ENCODE measurements at regions not wholly inside any gene's neighbourhood (a gene's known extent, or its start where the extent isn't known, plus 50 kb on each side); places are given as distances from the start of the nearest gene placed in this dataset.

GRCh38 chr22:42194953-42195352 is 64.3 kb upstream of the CYP2D6 start:
- ChIA-PET CTCF (no interaction called here), RAD21 (ENCODE audit: low non-redundant PET in 1 of 2, low total read pairs in 2 of 2, uncharacterized antibody in 2 of 2, unreplicated experiment in 2 of 2) (no interaction called here), POLR2A (no interaction called here)
- Histone ChIP-seq H3K9me3 (ENCODE audit: control insufficient read depth in 1 of 2, insufficient read depth in 1 of 2, low read depth in 1 of 2, low read length in 2 of 2) (no peaks in the 10 kb centered on the region), H3K4me2 (ENCODE audit: low read length) (no peak overlapping the region), H4K20me1 (ENCODE audit: insufficient read depth) (no peaks in the 10 kb centered on the region; the same call in 1 of the 2 replicates), H3K79me2 (ENCODE audit: insufficient read depth, low read length) (peaks cover 96% of the 10 kb centered on the region), H3K27ac (ENCODE audit: low read depth, low read length) (no peak overlapping the region), H3K9me2 (ENCODE audit: insufficient read depth) (no peaks in the 10 kb centered on the region), H3K9ac (ENCODE audit: low read length) (no peak overlapping the region), H3K36me3 (ENCODE audit: control insufficient read depth in 1 of 2, insufficient read depth in 2 of 2, low read length in 2 of 2) (no peaks in the 10 kb centered on the region), H3K4me1 (ENCODE audit: control insufficient read depth in 1 of 2, insufficient read depth in 2 of 2, low read length in 2 of 2) (peaks cover under 1 to 14% of the 10 kb centered on the region in 2 experiments; a peak in 3 of 4 replicates), H3K4me3 (replicated peaks in 1 of 2; ENCODE audit: low read depth in 1 of 2, low read length in 2 of 2) (no peak overlapping the region), H3K27me3 (ENCODE audit: insufficient read depth, low read length) (no peaks in the 10 kb centered on the region), H2AFZ (ENCODE audit: low read depth, low read length, poor library complexity, severe bottlenecking) (no peak overlapping the region)
- no peak for TF ChIP-seq CEBPB (IDR thresholded peaks at IDR 0.05; ENCODE audit: low read depth)
- TF ChIP-seq POLR2A (IDR thresholded peaks at IDR 0.05; ENCODE audit: borderline replicate concordance, extremely low read depth, insufficient read depth, insufficient read length), result no peak
- TF ChIP-seq YY1 (IDR thresholded peaks at IDR 0.05; ENCODE audit: extremely low read depth, insufficient replicate concordance, low read depth, low read length), result no peak
- no peak for TF ChIP-seq POLR2AphosphoS5 (IDR thresholded peaks at IDR 0.05; ENCODE audit: low read depth, low read length)
- no peak for TF ChIP-seq CBX3 (IDR thresholded peaks at IDR 0.05; ENCODE audit: low read depth)
- no peak for TF ChIP-seq FOSL1 (IDR thresholded peaks at IDR 0.05; ENCODE audit: low read depth)
- TF ChIP-seq CTCF (IDR thresholded peaks at IDR 0.05 in 2 of 3, conservative IDR thresholded peaks at IDR 0.05 in 1 of 3; ENCODE audit: borderline replicate concordance in 1 of 3, insufficient read depth in 1 of 3, low read depth in 2 of 3, low read length in 2 of 3), result no peak
- TF ChIP-seq SRF (IDR thresholded peaks at IDR 0.05; ENCODE audit: low read depth), result no peak
- no peak for TF ChIP-seq ZNF274 (IDR thresholded peaks at IDR 0.05; ENCODE audit: low read depth, low read length)
- TF ChIP-seq SP1 (IDR thresholded peaks at IDR 0.05; ENCODE audit: low read depth), result no peak
- no peak for TF ChIP-seq RAD21 (IDR thresholded peaks at IDR 0.05; ENCODE audit: low read depth)
- no peak for TF ChIP-seq MAX (IDR thresholded peaks at IDR 0.05)
- no peak for TF ChIP-seq TCF7L2 (IDR thresholded peaks at IDR 0.05; ENCODE audit: borderline replicate concordance, extremely low read depth, insufficient read depth, insufficient read length)
- intact Hi-C loops (cut with micrococcal nuclease), result no loop called here
- no TSS peak for BruUV-seq (replicated peaks)
- ATAC-seq (no peak), DNase-seq (ENCODE audit: low read depth, low spot score) (no peak)

All from HCT116 (cell line).